HL-60 (cell line): ENCODE measurements at regions not wholly inside any gene's neighbourhood (a gene's known extent, or its start where the extent isn't known, plus 50 kb on each side); places are given as distances from the start of the nearest gene placed in this dataset.

ENCODE experiments used
- CTCF ChIP-seq: IDR thresholded peaks from one replicate; pipeline ENCODE4 v1.5.1; 2011; ENCODE audit warnings: low read length, control low read depth, inconsistent platforms; ENCODE audit not compliant: insufficient read depth
- GABPA ChIP-seq: IDR thresholded peaks from 2 replicates; pipeline ENCODE4 v1.6.1; 2012; ENCODE audit warnings: low read depth
- REST ChIP-seq: IDR thresholded peaks from 2 replicates; pipeline ENCODE4 v1.6.1; 2012; ENCODE audit warnings: low read depth; ENCODE audit not compliant: insufficient replicate concordance

GRCh38 chr6:7671581-7671980 lies 54.3 kb upstream of the BMP6 start:
- TF ChIP-seq CTCF: no peak
- TF ChIP-seq GABPA: no peak
- TF ChIP-seq REST: no peak
